Dermis microvascular lymphatic vessel endothelial cell (primary cell): ENCODE measurements at regions not wholly inside any gene's neighbourhood (a gene's known extent, or its start where the extent isn't known, plus 50 kb on each side); places are given as distances from the start of the nearest gene placed in this dataset.
A peak's percentile ranks its signal among the peaks of the same experiment; 100 is the strongest.

Source experiments
- DNase-seq, 2 donors: peaks; one replicate each; pipeline versions ENCODE4 v3.0.0 to v3.0.0-alpha.2; 2010; ENCODE audit warnings: low read depth in 2 of 2

DNA sequence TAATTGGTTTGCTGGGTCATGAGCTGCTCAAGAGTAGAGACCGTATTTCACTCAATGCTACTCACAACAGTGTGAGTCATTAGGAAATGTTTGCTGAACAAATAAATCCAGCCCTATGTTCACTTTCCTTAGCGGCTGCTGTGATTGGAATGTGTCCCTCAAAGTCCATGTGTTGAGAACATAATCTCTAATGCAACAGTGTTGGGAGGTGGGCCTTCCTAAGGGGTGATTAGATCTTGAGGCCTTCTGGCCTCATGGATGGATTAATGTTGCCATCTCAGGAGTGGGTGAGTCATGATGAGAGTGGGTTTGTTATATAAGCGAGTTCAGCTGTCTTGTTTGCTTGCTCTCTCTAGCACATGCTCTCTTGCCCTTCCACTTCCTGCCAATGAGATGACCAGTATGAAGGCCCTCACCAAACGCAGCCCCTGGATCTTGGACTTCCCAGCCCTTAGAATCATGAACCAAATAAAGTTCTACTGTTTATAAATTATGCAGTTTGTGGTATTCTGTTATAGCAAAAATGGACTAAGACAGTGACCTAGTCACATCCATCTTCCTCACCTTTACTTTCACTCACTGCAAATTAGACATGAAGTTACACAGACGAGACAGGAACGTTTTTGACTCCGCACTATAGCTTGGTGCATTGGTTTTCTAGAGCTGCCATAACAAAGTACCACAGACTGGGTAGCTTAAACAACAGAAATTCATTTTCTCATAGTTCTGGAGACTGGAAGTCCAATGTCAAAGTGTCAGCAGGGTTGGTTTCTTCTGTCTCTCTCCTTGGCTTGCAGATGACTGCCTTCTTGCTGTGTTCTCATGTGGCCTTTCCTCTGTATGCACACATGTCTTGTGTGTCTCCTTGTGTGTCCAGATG is 50.9 kb upstream of the FAM169A start:
- DNase-seq: peak in 1 of 2 donors; percentile 67
